ENCODE measurements at regions not wholly inside any gene's neighbourhood (a gene's known extent, or its start where the extent isn't known, plus 50 kb on each side); places are given as distances from the start of the nearest gene placed in this dataset.

DNA sequence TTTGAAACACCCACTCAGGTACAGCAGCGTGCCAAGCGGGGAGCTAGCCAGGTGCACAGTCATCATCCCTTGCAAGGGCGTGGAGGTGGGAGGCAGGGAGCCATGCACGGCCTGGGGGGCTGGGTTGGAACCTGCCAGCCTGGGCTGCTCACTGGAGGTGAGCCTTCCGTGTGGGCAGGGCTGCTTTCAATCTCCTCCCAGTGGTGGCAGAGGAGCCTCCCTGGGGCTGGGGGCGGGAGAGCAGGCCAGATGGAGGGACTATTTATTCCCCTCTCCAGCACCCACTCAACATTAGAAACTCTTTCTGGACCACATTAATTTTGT is 90.3 kb downstream of the KATNIP start:
- TF ChIP-seq, protein P1, sequence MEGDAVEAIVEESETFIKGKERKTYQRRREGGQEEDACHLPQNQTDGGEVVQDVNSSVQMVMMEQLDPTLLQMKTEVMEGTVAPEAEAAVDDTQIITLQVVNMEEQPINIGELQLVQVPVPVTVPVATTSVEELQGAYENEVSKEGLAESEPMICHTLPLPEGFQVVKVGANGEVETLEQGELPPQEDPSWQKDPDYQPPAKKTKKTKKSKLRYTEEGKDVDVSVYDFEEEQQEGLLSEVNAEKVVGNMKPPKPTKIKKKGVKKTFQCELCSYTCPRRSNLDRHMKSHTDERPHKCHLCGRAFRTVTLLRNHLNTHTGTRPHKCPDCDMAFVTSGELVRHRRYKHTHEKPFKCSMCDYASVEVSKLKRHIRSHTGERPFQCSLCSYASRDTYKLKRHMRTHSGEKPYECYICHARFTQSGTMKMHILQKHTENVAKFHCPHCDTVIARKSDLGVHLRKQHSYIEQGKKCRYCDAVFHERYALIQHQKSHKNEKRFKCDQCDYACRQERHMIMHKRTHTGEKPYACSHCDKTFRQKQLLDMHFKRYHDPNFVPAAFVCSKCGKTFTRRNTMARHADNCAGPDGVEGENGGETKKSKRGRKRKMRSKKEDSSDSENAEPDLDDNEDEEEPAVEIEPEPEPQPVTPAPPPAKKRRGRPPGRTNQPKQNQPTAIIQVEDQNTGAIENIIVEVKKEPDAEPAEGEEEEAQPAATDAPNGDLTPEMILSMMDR (IDR thresholded peaks at IDR 0.05) = no peak
- no peak for TF ChIP-seq ELF1 (IDR thresholded peaks at IDR 0.05)
- TF ChIP-seq EZH2phosphoT487 (IDR thresholded peaks at IDR 0.05; ENCODE audit: borderline replicate concordance, low read depth) = no peak
- no peak for TF ChIP-seq POLR2AphosphoS5 (IDR thresholded peaks at IDR 0.05; ENCODE audit: low read depth, low read length)
- TF ChIP-seq, protein P2, sequence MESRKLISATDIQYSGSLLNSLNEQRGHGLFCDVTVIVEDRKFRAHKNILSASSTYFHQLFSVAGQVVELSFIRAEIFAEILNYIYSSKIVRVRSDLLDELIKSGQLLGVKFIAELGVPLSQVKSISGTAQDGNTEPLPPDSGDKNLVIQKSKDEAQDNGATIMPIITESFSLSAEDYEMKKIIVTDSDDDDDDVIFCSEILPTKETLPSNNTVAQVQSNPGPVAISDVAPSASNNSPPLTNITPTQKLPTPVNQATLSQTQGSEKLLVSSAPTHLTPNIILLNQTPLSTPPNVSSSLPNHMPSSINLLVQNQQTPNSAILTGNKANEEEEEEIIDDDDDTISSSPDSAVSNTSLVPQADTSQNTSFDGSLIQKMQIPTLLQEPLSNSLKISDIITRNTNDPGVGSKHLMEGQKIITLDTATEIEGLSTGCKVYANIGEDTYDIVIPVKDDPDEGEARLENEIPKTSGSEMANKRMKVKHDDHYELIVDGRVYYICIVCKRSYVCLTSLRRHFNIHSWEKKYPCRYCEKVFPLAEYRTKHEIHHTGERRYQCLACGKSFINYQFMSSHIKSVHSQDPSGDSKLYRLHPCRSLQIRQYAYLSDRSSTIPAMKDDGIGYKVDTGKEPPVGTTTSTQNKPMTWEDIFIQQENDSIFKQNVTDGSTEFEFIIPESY (IDR thresholded peaks at IDR 0.05; ENCODE audit: borderline replicate concordance, low read depth) = no peak

Measured in SK-N-SH (cell line).